Activated naive CD4-positive, alpha-beta T cell (primary cell): ENCODE measurements at regions not wholly inside any gene's neighbourhood (a gene's known extent, or its start where the extent isn't known, plus 50 kb on each side); places are given as distances from the start of the nearest gene placed in this dataset.
"Not testable (repeated sequence)": the region's sequence is repeated elsewhere in the genome, so short reads cannot be mapped to it uniquely, and the experiment has no call there.

Experiments
- DNase-seq, 4 experiments: peaks; one replicate each; lab custom pipeline; 2025; lab: John Stamatoyannopoulos, UW

- no peak for DNase-seq
Measured at GRCh38 chr14:105931808-105932483, 405.6 kb downstream of the TMEM121 start.

GRCh38 chr14:105933238-105933637 is 406.9 kb downstream of the TMEM121 start:
- no peak for DNase-seq

DNA sequence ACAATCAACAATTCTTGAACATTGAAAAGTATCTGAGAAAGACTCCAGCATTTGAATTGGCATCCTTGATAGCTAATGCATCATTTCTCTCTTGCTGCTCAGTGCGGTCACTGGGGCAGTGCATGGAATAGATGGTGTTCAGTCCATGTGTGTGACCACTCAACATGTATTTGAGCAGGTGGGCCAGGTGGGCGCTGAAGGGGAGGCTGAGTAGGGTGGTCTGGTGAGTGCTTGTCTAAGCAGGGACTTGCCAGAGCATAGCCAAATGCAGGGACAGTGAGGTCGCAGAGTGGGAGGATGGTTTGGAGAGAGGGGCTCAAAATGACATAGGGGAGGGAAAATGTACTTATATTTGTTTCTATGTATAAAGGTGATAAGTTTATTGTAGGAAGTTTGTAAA is 409.0 kb downstream of the TMEM121 start:
- DNase-seq, result no peak

DNA sequence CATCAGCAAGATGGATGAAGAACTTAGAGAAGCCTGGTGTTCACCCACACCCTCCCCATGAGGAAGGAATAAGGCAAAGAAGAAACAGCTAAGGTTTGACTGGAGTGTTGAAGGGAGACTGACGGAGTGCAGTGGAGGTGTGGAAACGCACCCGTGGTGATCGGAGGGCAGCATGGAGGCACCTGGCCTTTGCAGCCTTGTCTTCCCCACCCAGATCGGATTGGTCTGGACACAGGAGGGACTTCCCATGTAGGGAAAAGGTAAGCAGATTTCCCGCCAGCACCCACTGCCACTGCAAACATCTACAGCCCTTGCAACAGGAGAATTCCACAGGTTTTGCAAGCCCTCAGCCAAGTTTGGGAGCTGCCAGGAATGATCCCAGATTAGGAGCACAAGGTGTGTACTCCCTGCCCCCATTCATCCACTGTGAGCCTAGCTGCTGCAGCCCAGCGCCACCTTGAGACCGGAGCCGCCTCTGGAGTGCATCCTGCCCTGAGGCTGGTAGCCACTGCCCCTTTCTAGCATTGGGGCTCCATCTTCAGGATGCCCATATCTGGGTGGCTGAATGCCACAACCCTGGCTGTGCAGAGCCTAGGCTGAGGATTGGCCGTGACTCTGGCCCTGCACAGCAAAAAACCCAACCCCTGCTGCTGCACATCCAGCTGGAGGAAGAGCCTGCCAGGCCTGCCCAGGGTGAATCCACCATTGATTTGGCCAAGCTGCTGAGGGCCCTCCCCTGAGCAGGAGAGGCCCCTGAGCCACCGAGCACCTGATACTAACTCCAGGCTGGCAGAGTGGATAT is 411.1 kb downstream of the TMEM121 start:
- no peak for DNase-seq

DNA sequence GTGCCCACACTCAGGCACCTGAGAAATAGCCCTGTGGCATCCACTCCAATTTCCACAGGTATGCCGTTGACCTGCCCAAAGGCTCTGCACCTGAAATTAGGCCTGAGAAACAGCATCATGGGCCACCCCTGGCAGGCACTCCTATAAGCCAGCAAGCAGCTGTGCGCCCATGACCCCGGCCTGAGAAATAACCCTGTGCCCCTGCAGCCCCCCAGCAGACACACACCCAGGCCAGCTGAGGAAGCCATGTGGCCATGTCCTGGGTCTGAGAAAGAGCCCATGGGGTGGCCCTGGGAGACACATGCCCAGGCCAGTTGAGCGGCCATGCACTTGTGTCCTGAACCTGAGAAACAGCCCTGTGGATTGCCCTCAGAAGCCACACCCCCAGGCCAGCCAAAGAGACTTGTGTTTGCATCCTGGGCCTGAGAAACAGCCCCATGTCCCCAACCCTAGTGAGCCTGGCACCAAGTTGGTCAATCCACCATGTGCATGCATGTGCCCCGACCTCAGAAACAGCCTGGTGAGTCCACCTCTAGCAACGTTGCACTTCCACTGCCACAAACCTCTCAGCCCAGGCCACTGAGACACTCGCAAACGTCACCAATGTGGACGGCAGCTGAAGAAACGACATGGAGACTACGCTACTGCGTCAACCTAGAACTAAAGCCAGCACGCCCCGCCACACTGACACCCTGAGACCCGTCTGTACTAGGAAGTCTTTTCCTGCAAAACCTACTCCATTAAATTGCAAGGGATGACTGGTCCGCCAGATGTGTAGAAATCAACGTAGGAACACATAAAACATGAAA is 411.9 kb downstream of the TMEM121 start:
- no peak for DNase-seq

- DNase-seq, result no peak
Measured at GRCh38 chr14:105938959-105939358, 412.6 kb downstream of the TMEM121 start.

DNA sequence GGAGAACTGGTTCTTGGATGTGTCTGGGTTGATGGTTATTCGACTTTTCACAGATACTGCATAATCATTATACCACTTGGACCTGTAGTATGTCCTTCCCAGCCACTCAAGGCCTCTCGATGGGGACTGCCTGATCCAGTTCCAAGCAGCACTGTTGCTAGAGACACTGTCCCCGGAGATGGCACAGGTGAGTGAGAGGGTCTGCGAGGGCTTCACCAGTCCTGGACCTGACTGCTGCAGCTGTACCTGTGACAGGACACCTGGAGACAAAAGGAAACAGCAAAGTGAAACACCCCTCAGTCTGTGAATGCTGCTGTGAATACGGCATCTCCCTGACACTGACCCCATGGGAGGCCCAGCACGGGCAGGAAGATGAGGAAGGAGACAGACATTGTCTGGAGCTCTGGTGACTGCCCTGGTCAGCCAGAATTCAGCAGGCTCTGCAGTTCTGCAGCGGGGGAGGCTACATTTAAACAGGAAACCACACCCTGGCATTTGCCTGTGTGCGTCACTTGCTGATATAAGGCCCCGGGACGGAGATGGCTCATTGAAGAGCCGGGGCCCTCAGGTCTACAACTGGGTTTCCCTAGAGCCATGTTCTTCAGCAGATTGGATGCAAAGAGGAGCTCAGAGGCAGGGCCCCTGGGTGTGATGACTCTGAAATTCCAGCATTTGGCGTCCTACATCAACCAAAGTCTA is 413.6 kb downstream of the TMEM121 start:
- DNase-seq, result no peak

DNA sequence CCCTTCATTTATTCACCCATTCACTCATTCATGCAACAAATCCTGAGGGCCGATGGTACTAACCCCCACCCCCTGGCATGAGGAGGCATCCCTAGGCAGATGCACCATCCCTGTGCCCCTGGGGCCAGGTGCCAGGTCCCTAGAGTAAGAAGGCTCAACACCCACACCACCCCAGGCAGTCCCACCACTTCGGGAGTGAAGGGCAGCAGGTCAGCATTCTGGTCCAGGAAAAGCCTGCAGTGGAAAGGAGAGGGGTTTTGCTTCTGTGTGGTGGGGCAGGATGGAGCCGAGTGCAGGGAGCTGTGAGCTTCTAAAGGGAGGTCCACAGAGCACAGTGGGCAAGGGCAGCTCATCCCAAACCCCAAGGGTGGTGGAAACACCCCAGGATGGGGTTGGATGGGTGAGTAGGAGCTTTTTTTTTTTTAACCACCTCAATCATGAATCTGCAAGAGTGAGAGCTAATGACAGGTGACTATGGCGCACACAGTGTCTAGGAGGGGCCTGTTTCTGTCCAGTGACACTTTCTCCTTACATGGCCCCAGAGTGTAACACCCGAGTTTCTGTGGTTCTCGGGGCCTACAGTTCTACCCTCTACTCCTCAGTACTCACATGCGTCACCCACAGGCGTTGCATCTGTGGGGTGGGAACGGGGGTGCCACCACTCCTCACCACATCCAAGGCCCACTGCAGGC is 414.3 kb downstream of the TMEM121 start:
- no peak for DNase-seq

DNA sequence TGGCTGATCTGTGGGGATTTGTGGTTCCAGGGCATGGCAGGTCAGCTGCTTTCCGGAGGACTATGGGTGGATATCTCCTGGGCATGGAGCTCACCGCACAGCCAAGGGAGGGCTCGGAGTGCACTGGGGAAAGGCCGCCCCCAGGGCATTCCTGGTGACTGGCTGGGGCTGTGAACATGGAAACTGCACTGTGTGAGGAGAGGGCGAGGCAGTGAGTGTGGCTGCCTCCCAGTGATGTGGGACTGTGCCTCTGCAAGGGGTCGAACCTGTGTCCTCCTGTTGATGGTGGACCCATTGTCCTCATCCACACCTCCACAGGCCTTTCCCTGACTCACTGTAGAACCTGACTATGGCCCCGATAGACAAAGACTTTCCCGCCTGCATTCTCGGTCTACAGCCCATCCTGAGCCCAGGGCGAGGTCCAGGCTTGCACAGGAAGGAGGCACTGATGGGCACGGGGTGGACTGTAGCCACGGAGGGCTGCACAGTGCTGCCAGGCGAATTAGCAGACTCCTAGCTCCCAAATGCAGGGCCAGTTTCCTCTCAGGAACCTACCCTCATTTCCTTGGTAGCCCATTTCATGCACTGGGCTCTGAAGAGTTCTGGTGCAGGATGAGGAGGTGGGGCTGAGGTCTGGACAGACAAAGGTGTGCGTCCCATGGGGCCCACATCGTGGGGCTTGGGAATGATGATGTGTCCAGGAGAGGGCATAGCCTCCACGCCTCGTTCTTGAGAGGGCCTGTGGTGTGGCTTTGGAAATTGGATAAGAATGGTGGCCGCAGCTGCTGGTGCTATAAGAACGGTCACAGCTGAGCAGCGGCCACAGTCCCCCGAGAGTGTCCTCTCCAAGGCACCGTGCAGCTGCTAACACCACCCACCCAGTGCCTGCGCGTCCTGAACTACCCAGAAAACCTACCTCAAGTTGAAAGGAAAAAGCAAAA is 415.1 kb downstream of the TMEM121 start:
- no peak for DNase-seq

- DNase-seq, result not testable (repeated sequence)
Measured at GRCh38 chr14:105942725-105943124, 416.3 kb downstream of the TMEM121 start.

DNA sequence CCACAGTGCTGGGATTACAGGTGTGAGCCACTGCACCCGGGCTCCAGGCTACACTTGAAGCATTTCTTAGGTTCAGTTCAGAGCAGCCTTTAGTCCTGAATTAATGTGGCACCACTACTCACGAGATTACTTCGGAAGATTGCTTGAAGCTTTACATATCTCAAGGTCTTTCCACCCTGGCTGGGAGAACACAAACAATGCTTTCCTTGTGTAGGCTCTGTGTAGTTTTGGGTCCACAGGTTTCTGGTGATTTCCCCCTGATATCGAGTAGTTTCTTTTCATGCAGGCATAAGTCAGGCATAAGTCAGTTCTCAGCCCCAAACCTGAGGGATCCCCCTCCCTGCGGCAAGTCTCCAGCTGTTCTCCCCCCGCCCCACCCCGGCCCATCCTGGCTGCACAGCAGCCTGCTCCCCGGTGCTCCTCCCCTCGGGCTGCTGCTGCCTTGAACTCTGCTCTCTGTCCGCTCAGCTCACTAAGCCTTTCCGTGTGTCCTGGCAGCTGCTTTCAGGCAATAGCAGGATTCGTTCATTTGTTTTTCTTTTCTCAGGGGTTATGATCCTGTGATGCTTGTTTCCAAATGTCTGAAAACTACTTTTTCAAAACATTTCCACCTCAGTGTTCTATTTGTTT is 417.7 kb downstream of the TMEM121 start:
- no peak for DNase-seq

DNA sequence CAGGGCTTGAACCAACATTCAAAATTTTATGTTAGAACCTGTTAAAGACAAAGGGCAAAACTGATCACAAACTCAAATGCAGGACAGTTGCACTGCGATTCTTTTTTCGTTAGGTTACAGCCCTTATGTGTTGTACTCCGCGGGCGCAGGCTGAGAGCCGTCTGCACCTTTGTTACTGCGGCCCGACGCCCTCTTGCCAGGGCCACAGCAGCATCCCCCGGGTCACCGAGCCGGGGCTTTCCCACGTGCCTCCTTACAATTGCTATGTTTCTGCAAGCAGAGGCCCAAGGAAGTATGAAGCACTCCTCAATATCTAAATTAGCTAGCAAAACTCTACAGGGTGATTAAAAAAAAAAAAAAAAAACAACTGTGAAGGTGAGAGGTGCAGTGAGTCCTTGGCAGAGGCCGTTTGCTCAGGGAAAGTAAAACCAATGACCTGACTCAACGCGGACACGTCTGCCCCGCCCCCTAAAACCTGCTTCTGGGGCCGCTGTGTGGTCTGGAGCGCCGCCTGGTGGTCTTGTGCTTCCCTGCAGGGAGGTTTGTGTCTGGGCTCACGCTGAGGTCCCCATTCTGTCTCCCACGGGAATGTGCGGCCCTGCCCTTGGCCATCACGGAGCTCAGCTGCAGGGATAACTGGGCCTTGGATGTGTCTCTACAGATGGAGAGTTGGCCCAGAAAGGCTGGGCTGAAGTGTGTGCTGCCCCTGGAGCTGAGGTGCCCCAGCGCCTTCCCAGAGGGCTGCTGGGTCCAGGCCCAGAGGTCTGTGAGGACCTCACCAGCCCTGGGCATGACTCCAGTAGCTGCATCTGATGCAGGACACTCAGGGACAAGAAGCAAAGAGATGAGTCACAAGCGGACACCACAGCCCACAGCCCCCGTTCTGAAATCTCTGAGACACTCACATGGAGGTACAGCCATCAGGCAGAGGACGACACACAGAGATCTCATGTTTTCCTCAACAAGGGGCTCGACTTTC is 418.5 kb downstream of the TMEM121 start:
- DNase-seq, result peak; percentile 47 to 61 (median 60)

- DNase-seq, result no peak
Measured at GRCh38 chr14:105945896-105946295, 419.5 kb downstream of the TMEM121 start.

DNA sequence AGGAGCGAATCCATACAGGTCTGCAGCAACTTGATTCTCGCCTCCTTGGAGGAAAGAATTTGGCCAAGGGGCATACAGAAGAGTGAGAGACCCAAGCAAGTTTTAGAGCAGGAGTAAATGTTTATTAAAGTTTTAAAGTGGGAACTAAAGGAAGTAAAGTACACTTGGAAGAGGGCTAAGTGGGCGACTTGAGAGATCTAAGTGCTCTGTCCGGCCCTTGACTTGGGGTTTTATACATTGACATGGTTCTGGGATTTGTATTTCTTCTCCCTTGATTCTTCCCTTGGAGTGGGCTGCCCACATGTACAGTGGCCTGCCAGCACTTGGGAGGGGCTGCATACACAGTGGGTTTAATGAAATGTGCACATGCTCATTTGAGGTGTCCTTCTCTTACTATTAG is 421.2 kb downstream of the TMEM121 start:
- DNase-seq, result no peak

GRCh38 chr14:105948955-105949354 is 422.6 kb downstream of the TMEM121 start:
- not testable (repeated sequence) for DNase-seq

DNA sequence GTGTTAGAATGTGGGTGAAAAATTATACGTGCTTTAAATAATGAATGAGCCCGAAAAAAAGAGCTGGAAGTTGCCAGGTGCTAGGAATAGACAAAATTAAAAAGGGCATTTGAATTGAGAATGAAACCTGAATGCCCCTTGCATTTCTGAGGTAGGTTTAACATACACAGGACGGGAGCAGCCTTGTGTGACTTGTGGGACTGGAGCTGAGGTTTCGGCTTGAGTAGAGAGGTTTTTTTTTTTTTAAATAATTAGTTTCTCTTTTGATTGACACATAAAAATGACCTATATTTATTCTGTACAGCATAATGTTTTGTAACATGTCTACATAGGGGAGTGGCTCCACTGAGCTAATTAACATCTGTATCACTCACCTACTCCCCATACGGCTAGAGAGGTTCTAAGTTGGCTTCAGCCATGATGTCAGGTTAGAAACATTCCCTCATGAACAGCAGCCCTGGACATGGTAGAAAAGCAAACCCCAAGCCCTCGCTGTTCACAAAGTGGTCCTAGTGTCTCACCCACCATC is 424.0 kb downstream of the TMEM121 start:
- not testable (repeated sequence) for DNase-seq

DNA sequence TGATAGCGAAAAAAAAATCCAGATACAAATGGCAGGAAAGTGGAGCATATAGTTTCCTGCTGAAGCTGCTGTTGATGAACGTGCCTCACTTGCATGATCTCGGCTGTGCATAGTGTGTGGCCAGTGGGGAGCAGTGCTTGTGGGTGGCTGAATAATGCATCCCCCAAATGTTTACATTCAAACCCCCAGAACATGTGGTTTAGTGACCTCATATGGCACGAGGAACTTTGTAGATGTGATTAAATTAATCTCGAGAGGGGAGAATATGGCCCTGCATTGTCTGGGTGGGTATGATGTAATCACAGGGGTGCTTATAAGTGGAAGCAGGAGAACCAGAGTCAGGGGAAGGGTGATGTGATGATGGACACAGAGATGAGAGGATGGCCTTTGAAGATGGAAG is 425.0 kb downstream of the TMEM121 start:
- no peak for DNase-seq

DNA sequence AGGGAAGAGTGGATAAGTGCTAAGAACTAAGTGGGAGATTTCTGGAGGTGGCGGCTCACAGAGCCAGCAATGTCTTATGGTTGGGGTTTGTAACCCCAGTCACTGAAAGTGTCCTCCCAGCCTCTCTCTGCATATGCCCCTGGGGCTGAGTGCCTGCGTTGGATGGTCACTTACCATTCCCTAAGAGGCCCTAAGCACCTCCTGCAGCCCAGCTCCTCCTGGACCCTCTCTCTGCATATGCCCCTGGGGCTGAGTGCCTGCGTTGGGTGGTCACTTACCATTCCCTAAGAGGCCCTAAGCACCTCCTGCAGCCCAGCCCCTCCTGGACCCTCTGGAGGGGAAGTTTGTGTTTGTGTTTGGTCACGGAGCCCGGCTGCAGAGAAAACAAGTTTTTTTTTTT is 425.8 kb downstream of the TMEM121 start:
- DNase-seq, result no peak
